HEK293T (cell line): ENCODE measurements at regions not wholly inside any gene's neighbourhood (a gene's known extent, or its start where the extent isn't known, plus 50 kb on each side); places are given as distances from the start of the nearest gene placed in this dataset.

Experiments
- CTCF ChIA-PET: fragments of 350-600 bp; formaldehyde crosslinking; extraction: SDS; loops from one replicate; lab custom pipeline; 2021; ENCODE audit warnings: antibody characterized with exemption, inconsistent platforms; lab: Yijun Ruan, JAX
- POLR2A ChIA-PET: fragments of 350-600 bp; formaldehyde crosslinking; extraction: SDS; loops from one replicate; lab custom pipeline; 2020; ENCODE audit warnings: antibody characterized with exemption, inconsistent platforms; lab: Yijun Ruan, JAX
- DNase-seq: peaks from one replicate; pipeline ENCODE4 v3.0.0; 2012; ENCODE audit warnings: mixed read lengths; ENCODE audit errors: extremely low spot score
- ARNT ChIP-seq: fragments of 450-650 bp; IDR thresholded peaks from 2 replicates; pipeline ENCODE4 v1.6.1; 2017; ENCODE audit warnings: mild to moderate bottlenecking
- BHLHE40 ChIP-seq: fragments of 450-650 bp; IDR thresholded peaks from 2 replicates; pipeline ENCODE4 v1.6.1; 2016; ENCODE audit warnings: mild to moderate bottlenecking, moderate library complexity, borderline replicate concordance
- CTBP1 ChIP-seq: fragments of 450-650 bp; IDR thresholded peaks from 2 replicates; pipeline ENCODE4 v1.6.1; 2016; ENCODE audit warnings: borderline replicate concordance
- ELF4 ChIP-seq: fragments of 450-650 bp; IDR thresholded peaks from 2 replicates; pipeline ENCODE4 v1.6.1; 2017; ENCODE audit warnings: antibody characterized with exemption
- FOXA1 ChIP-seq: fragments of 450-650 bp; IDR thresholded peaks from 2 replicates; pipeline ENCODE4 v1.6.1; 2016; ENCODE audit warnings: mild to moderate bottlenecking
- FOXK2 ChIP-seq: fragments of 450-650 bp; IDR thresholded peaks from 2 replicates; pipeline ENCODE4 v1.6.1; 2016; ENCODE audit warnings: mild to moderate bottlenecking
- FOXM1 ChIP-seq: fragments of 450-650 bp; IDR thresholded peaks from 2 replicates; pipeline ENCODE4 v1.6.1; 2017; ENCODE audit warnings: mild to moderate bottlenecking, borderline replicate concordance
- HDGF ChIP-seq: fragments of 450-650 bp; IDR thresholded peaks from 2 replicates; pipeline ENCODE4 v1.6.1; 2017; ENCODE audit warnings: antibody characterized with exemption, borderline replicate concordance
- L3MBTL2 ChIP-seq: fragments of 450-650 bp; conservative IDR thresholded peaks from 2 replicates; pipeline ENCODE4 v1.6.1; 2016; ENCODE audit warnings: mild to moderate bottlenecking
- LEF1 ChIP-seq: fragments of 450-650 bp; IDR thresholded peaks from 2 replicates; pipeline ENCODE4 v1.6.1; 2017; ENCODE audit warnings: mild to moderate bottlenecking, borderline replicate concordance
- NFRKB ChIP-seq: fragments of 450-650 bp; IDR thresholded peaks from 2 replicates; pipeline ENCODE4 v1.6.1; 2016; ENCODE audit warnings: mild to moderate bottlenecking, moderate library complexity
- PKNOX1 ChIP-seq: fragments of 450-650 bp; IDR thresholded peaks from 2 replicates; pipeline ENCODE4 v1.6.1; 2016
- SP1 ChIP-seq: fragments of 450-650 bp; IDR thresholded peaks from 2 replicates; pipeline ENCODE4 v1.6.1; 2017
- SUZ12 ChIP-seq: fragments of 450-650 bp; IDR thresholded peaks from 2 replicates; pipeline ENCODE4 v1.6.1; 2016; ENCODE audit warnings: mild to moderate bottlenecking
- TARDBP ChIP-seq: fragments of 450-650 bp; IDR thresholded peaks from 2 replicates; pipeline ENCODE4 v1.6.1; 2016
- ZNF384 ChIP-seq: fragments of 450-650 bp; IDR thresholded peaks from 2 replicates; pipeline ENCODE4 v1.6.1; 2016

DNA sequence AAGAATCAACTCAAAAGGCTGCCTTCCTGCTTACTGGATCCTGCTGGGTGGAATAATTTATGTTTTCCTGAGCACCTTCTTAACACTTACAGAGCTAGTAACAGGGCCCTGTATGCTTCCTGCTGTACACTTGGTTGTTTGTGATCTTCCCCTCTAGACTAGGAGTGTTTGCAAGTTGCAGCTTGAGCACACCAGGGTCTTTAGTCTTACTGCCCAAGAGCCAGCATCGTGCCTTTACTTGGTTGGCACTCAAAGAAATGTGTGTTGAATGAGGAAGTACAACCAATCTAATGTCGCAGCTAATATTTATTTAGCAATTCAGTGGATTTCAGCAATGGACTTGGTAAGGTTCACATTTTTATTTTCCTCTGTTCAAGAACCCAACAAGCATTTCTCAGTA is 57.5 kb upstream of the HAND1 start:
- POLR2A ChIA-PET = no interaction called here
- CTCF ChIA-PET = interaction anchor here (0.6 kb wide), 1 partner anchor 15 kb away, joined by 4 read pairs; no protein-coding TSS in a partner anchor
- DNase-seq = no peak

DNA sequence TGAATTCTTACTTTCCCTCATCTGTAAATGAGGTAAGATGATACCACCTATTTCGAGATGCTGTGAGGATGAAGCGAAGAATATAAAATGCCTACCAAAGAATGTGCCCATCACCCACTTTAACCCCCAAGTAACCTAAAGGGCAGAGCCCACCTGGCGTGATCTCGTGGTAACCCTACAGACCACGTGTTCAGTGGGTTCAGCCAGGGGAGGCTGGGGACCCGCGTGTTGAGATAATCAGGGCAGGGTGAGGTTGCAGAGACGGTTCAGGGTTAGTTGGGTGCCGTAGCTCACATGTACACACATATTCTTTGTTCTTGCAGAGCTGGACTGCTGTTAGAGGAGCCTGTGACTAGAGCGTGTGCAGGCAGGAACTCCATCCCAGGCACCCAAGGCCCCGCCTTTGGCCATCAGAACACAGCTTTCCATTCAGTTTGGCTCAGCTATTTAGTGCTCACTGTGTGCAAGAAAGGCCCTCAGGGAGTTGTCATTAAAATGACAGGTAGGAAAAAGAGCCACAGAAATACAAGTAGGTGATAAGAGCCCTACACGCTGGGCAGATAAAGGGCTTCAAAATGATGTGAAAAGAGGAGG is 56.5 kb upstream of the HAND1 start:
- TF ChIP-seq SP1 (no peak), SUZ12 (no peak), PKNOX1 (no peak), NFRKB (no peak), FOXM1 (no peak), ZNF384 (no peak), LEF1 (no peak), ELF4 (no peak), BHLHE40 (no peak)
- CTCF ChIA-PET = no interaction called here
- DNase-seq = no peak
- POLR2A ChIA-PET = no interaction called here

More for the DNA sequence above, 57.5 kb upstream of the HAND1 start:
- TF ChIP-seq FOXM1 (no peak), SP1 (no peak), FOXK2 (no peak), SUZ12 (no peak), L3MBTL2 (no peak), NFRKB (no peak), HDGF (no peak)

DNA sequence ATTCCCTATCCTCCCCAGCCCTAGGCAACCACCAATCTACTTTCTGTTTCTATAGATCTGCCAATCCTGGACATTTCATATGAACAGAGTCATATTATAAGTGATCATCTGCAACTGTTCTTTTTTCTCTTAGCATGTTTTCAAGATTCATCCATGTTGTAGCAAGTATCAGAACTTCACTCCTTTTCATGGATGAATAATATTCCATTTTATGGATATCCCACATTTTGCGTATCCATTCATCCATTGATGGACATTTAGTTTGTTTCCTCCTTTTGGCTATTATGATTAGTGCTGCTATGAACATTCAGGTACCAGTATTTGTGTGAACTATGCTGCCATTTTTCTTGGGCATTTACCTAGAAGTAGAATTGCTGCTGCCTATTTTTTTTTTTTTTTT is 51.3 kb upstream of the HAND1 start:
- ChIA-PET CTCF (no interaction called here), POLR2A (no interaction called here)
- TF ChIP-seq ELF4 (no peak), L3MBTL2 (no peak), LEF1 (no peak), FOXA1 (no peak), SP1 (no peak), ZNF384 (no peak), BHLHE40 (no peak), ARNT (no peak), HDGF (no peak)

DNA sequence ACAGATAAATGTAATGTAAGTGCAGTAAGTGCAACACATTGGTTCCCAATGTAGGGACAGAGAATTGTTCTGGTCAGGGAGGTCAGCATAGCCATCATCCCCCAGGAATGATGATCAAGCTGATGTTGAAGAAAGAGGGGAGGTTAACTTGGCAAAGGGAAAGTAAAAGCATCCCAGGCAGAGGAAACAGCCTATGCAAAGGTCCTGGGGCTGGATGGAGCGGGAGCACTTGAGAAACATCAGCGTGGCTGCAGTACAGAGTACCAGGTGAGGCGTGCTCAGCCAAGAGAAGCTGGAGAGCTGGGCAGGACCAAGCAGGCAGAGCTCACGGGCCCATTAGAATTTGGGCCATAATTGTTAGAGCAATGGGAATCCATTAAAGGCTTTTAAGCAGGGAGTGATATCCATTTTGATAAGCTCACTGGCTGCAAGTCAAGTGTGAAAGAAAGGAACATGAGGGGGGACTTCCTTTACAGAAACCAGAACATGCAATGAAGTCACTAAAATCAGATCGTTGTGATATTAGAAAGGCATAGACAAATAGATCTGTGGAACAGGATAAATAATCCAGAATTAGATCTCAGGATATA is 50.1 kb upstream of the HAND1 start:
- DNase-seq = no peak
- TF ChIP-seq TARDBP = no peak
- no peak for TF ChIP-seq BHLHE40
- no peak for TF ChIP-seq CTBP1
- TF ChIP-seq ELF4 = no peak
- TF ChIP-seq FOXM1 = no peak
- no peak for TF ChIP-seq HDGF
- no peak for TF ChIP-seq SP1
- TF ChIP-seq FOXK2 = no peak
- no peak for TF ChIP-seq PKNOX1
- TF ChIP-seq L3MBTL2 = no peak
- ChIA-PET CTCF (no interaction called here), POLR2A (no interaction called here)

More for the DNA sequence above, 51.3 kb upstream of the HAND1 start:
- no peak for DNase-seq
